ENCODE measurements at regions not wholly inside any gene's neighbourhood (a gene's known extent, or its start where the extent isn't known, plus 50 kb on each side); places are given as distances from the start of the nearest gene placed in this dataset.

DNA sequence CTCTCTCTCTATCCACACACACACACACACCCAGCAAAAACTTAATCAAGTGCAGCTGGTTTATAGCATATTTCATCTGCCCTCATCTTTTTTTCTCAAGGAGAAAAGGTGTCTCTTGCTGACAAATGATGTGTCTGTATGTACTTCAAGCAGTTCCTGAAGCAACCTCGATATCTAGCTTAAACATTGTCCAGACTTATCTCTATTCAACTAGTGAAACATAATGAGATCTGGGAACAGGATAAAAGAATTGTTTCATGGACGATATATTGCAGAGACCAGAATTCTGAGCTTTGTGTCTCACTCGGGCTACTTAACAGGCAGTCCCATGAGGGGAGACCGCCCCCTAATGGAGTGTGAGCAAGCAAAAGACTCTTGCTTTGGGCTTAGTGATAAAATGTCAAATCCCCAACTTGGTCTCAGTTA lies 929.2 kb upstream of the SOX11 start (continued):
- no peak for TF ChIP-seq REST (IDR thresholded peaks at IDR 0.05)
- no peak for TF ChIP-seq KDM1A (IDR thresholded peaks at IDR 0.05; ENCODE audit: low read depth)

GRCh38 chr2:4765787-4766530 lies 926.2 kb upstream of the SOX11 start:
- ChIA-PET CTCF (no interaction called here), POLR2A (no interaction called here)
- Histone ChIP-seq H3K27ac (no peak overlapping the region), H3K4me2 (no peak overlapping the region), H3K4me3 (no peak overlapping the region), H3K4me1 (no peaks in the 10 kb centered on the region), H3K9me3 (no peaks in the 10 kb centered on the region; the same call in 2 of the 3 replicates)
- FAIRE-seq (no peak), ATAC-seq (no peak), DNase-seq (ENCODE audit: low read depth in 1 of 2, low spot score in 1 of 2) (no peak)
- WGBS (ENCODE audit: missing lambda C conversion rate): 48% methylated on average over 16 of the region's 16 CpGs
- TF ChIP-seq RNF2 (IDR thresholded peaks at IDR 0.05; ENCODE audit: borderline replicate concordance, low read depth) (no peak), MYC (IDR thresholded peaks at IDR 0.05; ENCODE audit: borderline replicate concordance, low read length) (no peak), MAX (IDR thresholded peaks at IDR 0.05) (no peak), CBX8 (IDR thresholded peaks at IDR 0.05) (no peak), CEBPB (IDR thresholded peaks at IDR 0.05) (no peak), ZNF302 (CRISPR knock-in tag; IDR thresholded peaks at IDR 0.05) (no peak), POLR2A (IDR thresholded peaks at IDR 0.05; ENCODE audit: low read length) (no peak), FOSB (CRISPR knock-in tag; IDR thresholded peaks at IDR 0.05) (no peak)

DNA sequence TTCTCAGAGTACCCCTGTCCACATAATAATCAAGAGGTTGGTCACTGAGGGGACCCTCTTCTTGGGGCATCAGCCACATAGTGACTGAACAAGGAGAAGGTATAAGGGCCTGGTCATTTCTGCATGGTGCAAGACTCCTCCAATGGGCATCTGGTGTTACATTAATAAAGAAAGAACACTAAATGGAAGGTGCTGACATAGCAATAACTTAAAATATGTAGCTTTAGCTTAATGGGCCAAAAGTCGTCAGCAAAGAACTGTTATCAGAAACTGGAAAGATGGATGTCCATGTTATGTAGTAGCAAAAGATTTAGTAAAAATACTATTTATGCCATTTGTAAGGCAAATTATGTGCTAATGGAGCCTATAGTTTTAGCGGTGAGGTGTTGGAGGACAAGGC lies 916.5 kb upstream of the SOX11 start:
- FAIRE-seq (no peak), DNase-seq (ENCODE audit: low read depth in 1 of 2, low spot score in 1 of 2) (no peak), ATAC-seq (no peak)
- H3K9me3 ChIP-seq: peaks cover 25% of the 10 kb centered on the region; the same call in 2 of the 3 replicates
- no peak overlapping the region for H3K4me3 ChIP-seq
- no peak overlapping the region for H3K27ac ChIP-seq
- TF ChIP-seq MAFK (IDR thresholded peaks at IDR 0.05; ENCODE audit: partially characterized antibody) (peak; percentile 78), POLR2A (IDR thresholded peaks at IDR 0.05; ENCODE audit: low read length) (no peak)
- H3K4me1 ChIP-seq: no peaks in the 10 kb centered on the region
- ChIA-PET CTCF (no interaction called here), POLR2A (no interaction called here)
- no peak overlapping the region for H3K4me2 ChIP-seq
- WGBS (ENCODE audit: missing lambda C conversion rate): 30% methylated on average over 2 of the region's 2 CpGs

DNA sequence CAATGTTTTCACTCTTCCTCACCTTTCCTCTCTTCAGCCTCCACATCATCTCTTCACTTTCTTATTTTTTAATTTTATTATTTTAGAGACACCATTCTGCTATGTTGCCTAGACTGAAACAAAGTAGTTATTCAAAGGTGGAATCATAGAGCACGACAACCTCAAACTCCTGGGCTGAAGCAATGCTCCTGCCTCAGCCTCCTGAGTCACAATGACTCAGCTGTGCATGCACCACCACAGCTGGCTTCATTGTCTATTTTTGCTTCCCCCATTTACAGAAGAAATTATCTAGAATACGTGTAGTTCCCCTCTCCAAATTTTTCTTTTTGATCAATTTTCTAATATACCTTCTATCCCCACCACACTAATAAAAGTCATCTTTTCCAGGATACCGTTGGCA lies 911.5 kb upstream of the SOX11 start:
- peaks cover 32% of the 10 kb centered on the region for H3K9me3 ChIP-seq
- POLR2A ChIA-PET: no interaction called here
- no peak overlapping the region for H3K4me2 ChIP-seq
- no peak overlapping the region for H3K4me3 ChIP-seq
- DNase-seq (ENCODE audit: low read depth in 1 of 2, low spot score in 1 of 2) (no peak), ATAC-seq (no peak), FAIRE-seq (no peak)
- CTCF ChIA-PET: no interaction called here
- 4% methylated on average over 3 of the region's 3 CpGs for WGBS (ENCODE audit: missing lambda C conversion rate)
- TF ChIP-seq EHF (CRISPR knock-in tag; IDR thresholded peaks at IDR 0.05) (no peak), TP53 (CRISPR knock-in tag; IDR thresholded peaks at IDR 0.05) (no peak), POLR2A (IDR thresholded peaks at IDR 0.05; ENCODE audit: low read length) (no peak), PHF8 (IDR thresholded peaks at IDR 0.05; ENCODE audit: borderline replicate concordance, low read depth) (no peak), MAFK (IDR thresholded peaks at IDR 0.05; ENCODE audit: partially characterized antibody) (no peak), EHMT2 (IDR thresholded peaks at IDR 0.05; ENCODE audit: low read depth) (no peak), RCOR1 (IDR thresholded peaks at IDR 0.05; ENCODE audit: low read depth, low read length) (no peak), MYC (IDR thresholded peaks at IDR 0.05; ENCODE audit: borderline replicate concordance, low read length) (no peak), GATA3 (IDR thresholded peaks at IDR 0.05; ENCODE audit: borderline replicate concordance) (no peak), JUNB (IDR thresholded peaks at IDR 0.05) (no peak), RAD21 (conservative IDR thresholded peaks at IDR 0.05 in 1 of 2, IDR thresholded peaks at IDR 0.05 in 1 of 2) (no peak), RARB (CRISPR knock-in tag; IDR thresholded peaks at IDR 0.05) (no peak), HEYL (CRISPR knock-in tag; IDR thresholded peaks at IDR 0.05) (no peak), EP300 (IDR thresholded peaks at IDR 0.05) (no peak), ESRRA (IDR thresholded peaks at IDR 0.05; ENCODE audit: borderline replicate concordance, low read length) (no peak)
- TF ChIP-seq, protein P1, sequence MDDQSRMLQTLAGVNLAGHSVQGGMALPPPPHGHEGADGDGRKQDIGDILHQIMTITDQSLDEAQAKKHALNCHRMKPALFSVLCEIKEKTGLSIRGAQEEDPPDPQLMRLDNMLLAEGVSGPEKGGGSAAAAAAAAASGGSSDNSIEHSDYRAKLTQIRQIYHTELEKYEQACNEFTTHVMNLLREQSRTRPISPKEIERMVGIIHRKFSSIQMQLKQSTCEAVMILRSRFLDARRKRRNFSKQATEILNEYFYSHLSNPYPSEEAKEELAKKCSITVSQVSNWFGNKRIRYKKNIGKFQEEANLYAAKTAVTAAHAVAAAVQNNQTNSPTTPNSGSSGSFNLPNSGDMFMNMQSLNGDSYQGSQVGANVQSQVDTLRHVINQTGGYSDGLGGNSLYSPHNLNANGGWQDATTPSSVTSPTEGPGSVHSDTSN (IDR thresholded peaks at IDR 0.05): no peak
- no peak overlapping the region for H3K27ac ChIP-seq
- H3K4me1 ChIP-seq: no peaks in the 10 kb centered on the region
